Stimulated activated CD8-positive, alpha-beta memory T cell treated with anti-CD3 and anti-CD28 coated beads, Interleukin-15, amount 100 ng/mL, for 24 hours (primary cell): ENCODE measurements at regions not wholly inside any gene's neighbourhood (a gene's known extent, or its start where the extent isn't known, plus 50 kb on each side); places are given as distances from the start of the nearest gene placed in this dataset.
"Not testable (repeated sequence)": the region's sequence is repeated elsewhere in the genome, so short reads cannot be mapped to it uniquely, and the experiment has no call there.

Experiments used
- DNase-seq: peaks from one replicate; pipeline ENCODE4 v3.0.0-alpha.2; 2020; ENCODE audit warnings: low read depth

DNA sequence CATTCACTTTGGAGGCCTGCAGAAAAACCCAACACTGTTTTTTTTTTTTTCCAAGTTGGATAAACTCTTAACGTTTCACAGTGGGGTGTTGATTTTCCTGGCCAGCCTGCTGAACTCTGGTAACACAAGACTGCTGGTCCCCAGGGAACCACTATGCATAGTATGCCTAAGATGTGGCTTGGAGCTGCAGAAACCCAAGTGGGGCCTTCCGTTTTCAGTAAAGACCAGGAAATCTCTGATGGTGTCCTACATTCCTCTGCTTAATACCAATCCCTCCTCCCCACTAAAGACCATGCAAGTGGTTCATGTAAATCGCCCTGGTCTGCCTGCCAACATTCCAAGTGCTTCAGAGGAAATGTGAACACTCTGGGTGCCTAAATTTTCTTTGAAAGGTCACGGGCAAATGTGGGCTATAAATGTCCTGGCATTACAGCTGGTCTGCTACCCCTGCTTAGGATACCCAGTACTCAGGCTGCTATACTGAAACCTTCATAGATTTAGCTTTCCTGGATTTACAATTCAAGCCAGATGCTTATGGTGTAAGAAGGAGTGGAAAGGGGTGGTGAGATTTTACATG lies 615.4 kb downstream of the MAFB start:
- DNase-seq, result no peak

- DNase-seq, result no peak
Observed at GRCh38 chr20:40072907-40073306, 616.1 kb downstream of the MAFB start.

DNA sequence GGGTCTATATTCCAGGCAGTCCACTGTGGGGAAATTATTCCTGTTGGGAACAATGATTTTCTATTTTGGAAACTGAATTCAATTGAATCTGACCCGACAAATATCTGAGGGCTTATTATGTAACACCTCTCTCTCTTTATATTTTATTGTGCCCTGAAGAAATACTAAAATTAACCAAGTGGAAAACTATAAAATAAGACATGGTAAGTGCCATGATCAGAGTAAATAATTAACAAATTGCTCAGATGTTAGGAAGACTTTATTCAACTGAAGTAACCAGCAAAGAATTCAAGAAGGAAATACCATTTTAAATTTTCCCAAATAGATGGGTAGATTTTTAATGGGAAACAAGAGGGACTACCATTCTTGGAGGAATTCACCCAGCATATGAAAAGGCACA lies 632.9 kb downstream of the MAFB start:
- no peak for DNase-seq

- no peak for DNase-seq
Observed at GRCh38 chr20:40055711-40056110, 633.3 kb downstream of the MAFB start.

- DNase-seq, result no peak
Observed at GRCh38 chr20:40054311-40054710, 634.7 kb downstream of the MAFB start.

GRCh38 chr20:40050596-40050995 lies 638.4 kb downstream of the MAFB start:
- no peak for DNase-seq

GRCh38 chr20:40049854-40050253 lies 639.2 kb downstream of the MAFB start:
- DNase-seq, result no peak

DNA sequence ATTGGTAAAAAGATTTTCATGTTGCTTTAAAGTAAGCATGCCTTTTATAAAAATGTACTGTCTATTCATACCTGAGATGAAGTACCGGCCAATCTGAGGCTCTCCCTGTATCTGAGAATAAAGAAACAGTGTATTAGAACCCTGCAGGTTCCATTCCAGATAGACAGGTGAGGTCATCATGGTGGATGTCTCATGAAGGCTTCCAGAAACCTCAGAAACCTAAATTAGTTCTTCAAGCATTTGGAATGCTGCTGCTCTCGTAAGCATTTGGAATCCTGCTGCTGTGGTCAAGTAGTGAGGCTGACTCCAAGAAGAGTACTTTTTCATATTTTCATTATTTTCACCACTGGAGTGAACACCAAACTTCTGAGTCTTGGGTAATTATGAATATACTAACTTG lies 642.3 kb downstream of the MAFB start:
- DNase-seq, result no peak

GRCh38 chr20:40037511-40037910 lies 651.5 kb downstream of the MAFB start:
- no peak for DNase-seq

DNA sequence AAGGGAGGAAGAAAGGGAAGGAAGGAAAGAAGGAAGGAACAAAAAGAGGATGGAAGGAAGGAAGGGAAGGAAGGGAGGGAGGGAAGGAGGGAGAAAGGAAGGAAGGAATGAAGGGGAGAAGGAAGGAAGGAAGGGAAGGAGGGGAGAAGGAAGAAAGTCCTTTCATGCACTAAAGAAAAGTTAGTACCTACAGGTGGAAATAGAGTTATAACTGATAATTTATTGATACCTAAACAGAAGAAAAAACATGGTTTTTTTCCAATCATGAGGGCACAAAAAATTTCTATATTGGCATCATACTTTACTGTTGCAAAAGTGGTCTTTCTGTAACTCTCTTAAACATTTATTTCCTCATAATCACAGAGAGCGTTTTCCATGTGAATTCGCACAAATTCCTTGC lies 659.4 kb downstream of the MAFB start:
- no peak for DNase-seq

DNA sequence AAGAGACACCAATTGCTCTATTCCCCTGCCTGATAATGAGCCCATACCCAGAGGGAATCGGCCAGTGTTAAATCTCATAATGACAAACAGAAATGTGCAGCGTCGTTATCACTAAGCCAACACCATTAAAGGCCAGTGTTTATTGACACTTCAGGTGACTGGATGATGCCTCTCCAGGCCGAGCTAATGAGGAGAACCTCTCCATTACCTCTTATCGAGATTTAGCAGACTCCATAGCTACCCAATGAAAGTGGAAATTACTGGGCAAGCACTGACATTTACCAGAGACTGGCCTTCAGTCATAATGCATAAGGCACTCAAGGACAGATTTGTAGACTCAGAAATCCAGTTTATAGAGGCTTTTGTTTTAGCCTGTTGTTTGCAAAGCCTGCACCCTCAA lies 669.5 kb downstream of the MAFB start:
- no peak for DNase-seq

DNA sequence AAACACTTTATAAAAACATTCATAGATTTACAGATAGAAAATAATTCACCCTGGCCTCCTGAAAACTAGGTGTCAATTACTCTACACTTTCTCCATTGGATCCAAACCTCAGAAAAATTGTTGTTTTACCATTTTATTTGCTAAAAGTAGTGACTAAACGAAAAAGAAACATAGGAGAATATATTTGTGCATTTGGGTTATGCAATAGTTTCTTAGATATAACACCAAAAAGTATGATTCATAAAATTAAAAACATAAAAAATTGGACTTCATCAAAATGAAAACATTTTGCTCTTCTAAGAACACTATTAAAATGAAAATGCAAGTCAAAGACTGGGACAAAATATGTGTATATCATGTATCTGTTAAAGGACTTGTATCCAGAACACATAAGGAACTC lies 671.3 kb downstream of the MAFB start:
- DNase-seq, result no peak

DNA sequence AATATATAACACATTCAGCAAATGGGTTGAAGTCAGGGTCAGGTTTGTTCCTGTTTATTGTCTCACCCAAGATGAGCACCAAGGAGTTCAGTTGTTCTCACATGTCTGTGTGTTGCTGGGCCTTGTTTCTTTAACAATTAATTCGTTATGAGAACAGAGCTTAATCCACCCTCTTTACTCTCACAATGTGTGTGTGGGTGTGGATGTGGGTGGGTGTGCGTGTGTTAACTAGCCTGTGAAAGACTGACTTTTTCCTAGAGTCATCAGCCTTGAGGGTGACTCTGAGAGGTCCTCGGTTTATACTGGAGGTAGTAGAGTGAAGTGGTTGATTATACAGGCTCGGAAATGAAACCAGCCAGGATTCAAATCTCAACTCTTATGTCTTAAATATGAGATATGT lies 672.1 kb downstream of the MAFB start:
- no peak for DNase-seq

- DNase-seq, result no peak
Observed at GRCh38 chr20:40016392-40016791, 672.6 kb downstream of the MAFB start.

- DNase-seq, result not testable (repeated sequence)
Observed at GRCh38 chr20:40012026-40012425, 677.0 kb downstream of the MAFB start.

DNA sequence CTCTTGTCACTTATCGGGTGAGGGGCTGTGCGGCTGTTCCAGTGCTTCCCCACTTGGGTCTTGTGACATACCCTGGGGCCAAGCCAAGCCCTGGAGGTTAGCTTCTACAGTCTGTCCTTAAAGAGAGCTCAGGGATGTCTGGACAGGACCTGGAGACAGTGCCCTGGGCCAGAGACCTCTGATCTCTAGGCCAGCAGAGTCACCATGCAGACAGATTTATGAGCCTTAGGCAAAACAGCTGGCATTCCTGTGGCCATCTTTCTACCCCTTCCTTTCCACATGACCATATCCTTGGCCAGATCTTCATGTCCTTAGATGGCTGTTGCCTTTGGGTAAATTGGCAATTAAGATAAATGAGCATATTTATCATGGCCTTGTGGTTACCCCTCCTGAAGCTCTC lies 678.6 kb downstream of the MAFB start:
- no peak for DNase-seq

GRCh38 chr20:40009542-40009941 lies 679.5 kb downstream of the MAFB start:
- no peak for DNase-seq

DNA sequence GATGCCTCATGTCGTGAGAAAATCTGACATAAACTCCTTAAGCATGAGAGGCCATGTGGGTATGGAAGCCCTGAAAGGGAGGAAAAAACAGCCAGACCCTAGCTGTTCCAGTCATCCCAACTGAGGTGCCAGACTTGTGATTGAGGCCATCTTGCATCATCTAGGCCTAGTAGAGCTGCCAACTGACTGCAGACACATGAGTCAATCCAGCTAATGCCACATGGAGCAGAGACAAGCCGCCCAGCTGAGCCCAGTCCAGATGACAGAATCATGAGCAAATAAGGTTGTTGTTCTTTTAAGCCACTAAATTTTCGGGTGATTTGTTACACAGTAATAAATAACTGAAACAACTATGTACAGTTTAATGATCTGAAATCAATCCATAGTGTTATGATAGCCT lies 680.9 kb downstream of the MAFB start:
- DNase-seq, result no peak

DNA sequence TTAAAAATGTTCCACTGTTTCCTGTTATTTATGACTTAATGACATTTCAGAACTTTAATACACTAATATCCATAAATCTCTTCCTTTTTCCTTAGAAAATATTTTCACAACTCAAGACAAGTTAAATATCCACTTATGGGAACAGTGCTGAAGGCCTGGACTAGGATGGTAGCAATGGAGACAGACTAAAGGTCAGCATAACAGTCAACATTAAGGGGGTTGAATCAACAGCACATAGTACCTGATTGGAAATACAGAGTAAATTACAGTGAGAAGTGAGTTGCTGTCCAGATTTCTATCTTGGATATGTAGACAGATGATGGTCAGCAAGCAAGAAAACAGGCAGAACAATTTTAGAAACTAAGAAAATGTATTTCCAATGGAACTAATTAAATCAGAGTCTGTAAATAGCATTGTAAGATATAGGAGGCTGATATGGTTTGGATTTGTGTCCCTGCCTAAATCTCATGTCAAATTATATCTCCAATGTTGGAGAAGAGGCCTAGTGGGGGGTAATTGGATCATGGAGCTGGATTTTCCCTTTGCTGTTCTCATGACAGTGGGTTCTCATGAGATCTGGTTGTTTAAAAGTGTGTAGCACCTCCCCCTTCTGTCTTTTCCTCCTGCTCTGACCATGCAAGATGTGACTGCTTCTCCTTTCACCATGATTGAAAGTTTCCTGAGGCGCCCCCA lies 682.7 kb downstream of the MAFB start:
- no peak for DNase-seq

GRCh38 chr20:40004092-40004491 lies 684.9 kb downstream of the MAFB start:
- DNase-seq, result not testable (repeated sequence)

DNA sequence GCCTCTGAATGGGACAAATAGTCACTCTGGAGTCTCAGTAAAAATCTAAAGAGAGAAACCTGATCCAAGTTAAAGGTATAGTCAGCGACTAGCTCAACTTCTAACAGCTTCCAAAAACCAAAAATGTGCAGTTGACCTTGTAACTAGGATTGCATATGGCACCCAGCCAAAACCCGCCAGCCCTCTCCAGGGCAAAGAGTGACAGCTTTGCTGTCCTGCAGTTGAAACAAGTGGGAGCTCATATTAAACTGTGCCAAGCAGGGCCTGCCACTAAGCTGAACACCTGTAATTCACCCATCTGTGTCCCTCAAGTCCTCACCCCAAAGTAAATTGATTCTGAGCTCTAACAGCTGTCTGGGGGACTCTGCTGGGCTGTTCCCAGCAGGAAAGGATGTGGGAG lies 695.3 kb downstream of the MAFB start:
- no peak for DNase-seq

GRCh38 chr20:39990692-39991091 lies 698.3 kb downstream of the MAFB start:
- DNase-seq, result no peak

DNA sequence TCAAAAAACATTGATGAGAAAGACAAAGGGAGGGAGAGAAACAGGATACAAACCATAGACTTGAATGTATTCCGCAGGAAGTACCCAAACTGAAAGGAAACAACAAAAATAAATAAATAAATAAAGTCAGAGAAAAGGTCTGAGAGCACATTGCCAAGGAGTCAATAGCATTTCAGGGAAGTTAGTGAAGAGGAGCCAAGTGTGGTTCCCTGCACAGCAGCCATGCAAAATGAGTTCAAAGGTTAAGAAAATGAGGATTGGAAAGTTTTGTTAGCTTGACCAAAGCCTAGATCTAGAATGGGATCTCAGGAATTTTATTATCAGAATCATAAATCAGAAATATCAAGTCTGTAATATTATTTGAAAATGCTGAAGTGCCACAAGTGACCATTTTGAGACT lies 700.0 kb downstream of the MAFB start:
- DNase-seq, result no peak

- DNase-seq, result no peak
Observed at GRCh38 chr20:39986173-39986904, 702.7 kb downstream of the MAFB start.
